ENCODE measurements at regions not wholly inside any gene's neighbourhood (a gene's known extent, or its start where the extent isn't known, plus 50 kb on each side); places are given as distances from the start of the nearest gene placed in this dataset.

- intact Hi-C loops (cut with DNase I): no loop called here
- Histone ChIP-seq H3K4me1 (no peaks in the 10 kb centered on the region), H3K27ac (no peak overlapping the region), H3K9me3 (no peaks in the 10 kb centered on the region), H3K27me3 (no peaks in the 10 kb centered on the region), H3K36me3 (no peaks in the 10 kb centered on the region), H3K4me3 (no peak overlapping the region)
- no peak for DNase-seq
- WGBS, 2 donors: 19 to 62% methylated on average over 1 of the region's 1 CpG
- TF ChIP-seq CTCF (IDR thresholded peaks at IDR 0.05): no peak
- no peak for TF ChIP-seq POLR2AphosphoS5 (IDR thresholded peaks at IDR 0.05)
- TF ChIP-seq EP300 (IDR thresholded peaks at IDR 0.05): no peak
- TF ChIP-seq POLR2A (IDR thresholded peaks at IDR 0.05): no peak
These were observed 180.6 kb downstream of the ANXA2 start for GRCh38 chr15:60217161-60217560.

- intact Hi-C loops (cut with DNase I): no loop called here
- Histone ChIP-seq H3K4me3 (no peak overlapping the region), H3K9me3 (no peaks in the 10 kb centered on the region), H3K4me1 (no peaks in the 10 kb centered on the region), H3K27me3 (no peaks in the 10 kb centered on the region), H3K36me3 (no peaks in the 10 kb centered on the region), H3K27ac (no peak overlapping the region)
- no peak for TF ChIP-seq POLR2A (IDR thresholded peaks at IDR 0.05)
- no peak for TF ChIP-seq EP300 (IDR thresholded peaks at IDR 0.05)
- WGBS, 2 donors: 57 to 73% methylated on average over 3 of the region's 3 CpGs
- no peak for DNase-seq
These were observed 179.5 kb downstream of the ANXA2 start for GRCh38 chr15:60218256-60218655.

GRCh38 chr15:60219866-60220265 lies 177.9 kb downstream of the ANXA2 start:
- intact Hi-C loops (cut with DNase I): no loop called here
- TF ChIP-seq POLR2A (IDR thresholded peaks at IDR 0.05) (no peak), POLR2AphosphoS5 (IDR thresholded peaks at IDR 0.05) (no peak), CTCF (IDR thresholded peaks at IDR 0.05) (no peak), EP300 (IDR thresholded peaks at IDR 0.05) (no peak)
- 97 to 98% methylated on average over 3 of the region's 3 CpGs for whole genome bisulfite sequencing, 2 donors
- Histone ChIP-seq H3K4me1 (no peaks in the 10 kb centered on the region), H3K27ac (no peak overlapping the region), H3K9me3 (no peaks in the 10 kb centered on the region), H3K4me3 (no peak overlapping the region), H3K36me3 (no peaks in the 10 kb centered on the region), H3K27me3 (no peaks in the 10 kb centered on the region)
- DNase-seq: no peak

GRCh38 chr15:60221356-60221755 lies 176.4 kb downstream of the ANXA2 start:
- Histone ChIP-seq H3K4me3 (no peak overlapping the region), H3K36me3 (no peaks in the 10 kb centered on the region), H3K4me1 (no peaks in the 10 kb centered on the region), H3K9me3 (no peaks in the 10 kb centered on the region), H3K27me3 (no peaks in the 10 kb centered on the region), H3K27ac (no peak overlapping the region)
- intact Hi-C loops (cut with DNase I): no loop called here
- no peak for DNase-seq
- TF ChIP-seq EP300 (IDR thresholded peaks at IDR 0.05) (no peak), POLR2A (IDR thresholded peaks at IDR 0.05) (no peak), CTCF (IDR thresholded peaks at IDR 0.05) (no peak), POLR2AphosphoS5 (IDR thresholded peaks at IDR 0.05) (no peak)

- H3K9me3 ChIP-seq: no peaks in the 10 kb centered on the region
- no peaks in the 10 kb centered on the region for H3K36me3 ChIP-seq
- intact Hi-C loops (cut with DNase I): no loop called here
- H3K27ac ChIP-seq: no peak overlapping the region
- WGBS, 2 donors: 71 to 80% methylated on average over 1 of the region's 1 CpG
- H3K4me3 ChIP-seq: no peak overlapping the region
- no peak for TF ChIP-seq EP300 (IDR thresholded peaks at IDR 0.05)
- no peak for TF ChIP-seq POLR2AphosphoS5 (IDR thresholded peaks at IDR 0.05)
- TF ChIP-seq CTCF (IDR thresholded peaks at IDR 0.05): no peak
- no peak for TF ChIP-seq POLR2A (IDR thresholded peaks at IDR 0.05)
- H3K4me1 ChIP-seq: no peaks in the 10 kb centered on the region
- H3K27me3 ChIP-seq: no peaks in the 10 kb centered on the region
- no peak for DNase-seq
These were observed 175.4 kb downstream of the ANXA2 start for GRCh38 chr15:60222404-60222803.

All from sigmoid colon (tissue), 6 donors.